Endothelial cell of umbilical vein (primary cell): ENCODE measurements at regions not wholly inside any gene's neighbourhood (a gene's known extent, or its start where the extent isn't known, plus 50 kb on each side); places are given as distances from the start of the nearest gene placed in this dataset.

Experiments used
- BruUV-seq: library from RNA; stranded (reverse); fragments of 400-500 nt; replicated peaks from 2 replicates; lab custom pipeline; 2021; lab: Mats Ljungman, UMichigan
- CTCF ChIA-PET: fragments of 300-600, 350-600 bp; sonication (Branson Sonifier 250); formaldehyde crosslinking; loops from one replicate; lab custom pipeline; 2021; ENCODE audit warnings: antibody characterized with exemption, inconsistent platforms; lab: Charles Lee
- POLR2A ChIA-PET: fragments of 300-600, 350-600 bp; sonication (Branson Sonifier 250); formaldehyde crosslinking; loops from one replicate; lab custom pipeline; 2021; ENCODE audit warnings: antibody characterized with exemption, inconsistent platforms; lab: Charles Lee
- DNase-seq: peaks from one replicate; pipeline ENCODE4 v3.0.0-alpha.2; 2011; ENCODE audit warnings: low read depth, low spot score
- FAIRE-seq: peaks from 2 replicates; lab custom pipeline; 2011; peaks lifted over from hg19 to GRCh38; lab: Jason Lieb, UNC
- H2AFZ ChIP-seq: 2 replicates; pipeline ENCODE4 v1.6.0; 2012; ENCODE audit warnings: low read depth, low read length, control low read depth, inconsistent platforms
- H3K27ac ChIP-seq: 2 replicates; pipeline ENCODE4 v1.5.1; 2011; ENCODE audit warnings: low read depth, mild to moderate bottlenecking, control low read depth, low read length, moderate library complexity; ENCODE audit not compliant: insufficient read depth
- H3K27me3 ChIP-seq, 2 experiments: 2 replicates each; pipeline versions ENCODE4 v1.6.0 to v1.6.1; 2011; ENCODE audit warnings: low read length in 2 of 2, mixed read lengths in 1 of 2; ENCODE audit not compliant: control insufficient read depth in 2 of 2, insufficient read depth in 2 of 2
- H3K36me3 ChIP-seq, 2 experiments: 2 replicates in 1 of 2; 3 replicates in 1 of 2; pipeline ENCODE4 v1.5.1; 2011; ENCODE audit warnings: low read length in 2 of 2, mild to moderate bottlenecking in 1 of 2, moderate library complexity in 1 of 2; ENCODE audit not compliant: control insufficient read depth in 2 of 2, insufficient read depth in 2 of 2; ENCODE audit errors: extremely low read depth in 1 of 2
- H3K4me1 ChIP-seq: 3 replicates; pipeline ENCODE4 v1.5.1; 2011; ENCODE audit warnings: mild to moderate bottlenecking, low read length; ENCODE audit not compliant: control insufficient read depth, insufficient read depth; ENCODE audit errors: extremely low read depth
- H3K4me2 ChIP-seq: 2 replicates; pipeline ENCODE4 v1.6.1; 2011; ENCODE audit warnings: low read length, control low read depth, mixed read lengths; ENCODE audit not compliant: insufficient read depth
- H3K4me3 ChIP-seq, 3 experiments: fragments of 200-600 bp in 1 of 3; sonication (generic), shearing (Covaris generic) in 1 of 3; replicated peaks in 1 of 3; 2 replicates each; pipeline ENCODE4 v1.5.1; 2011 to 2016; ENCODE audit warnings: control low read depth in 3 of 3, low read length in 3 of 3, mild to moderate bottlenecking in 2 of 3, inconsistent platforms in 1 of 3, low read depth in 1 of 3, moderate library complexity in 1 of 3; ENCODE audit not compliant: insufficient read depth in 1 of 3
- H3K79me2 ChIP-seq: 2 replicates; pipeline ENCODE4 v1.6.0; 2012; ENCODE audit warnings: low read length, inconsistent platforms; ENCODE audit not compliant: control insufficient read depth, insufficient read depth
- H3K9ac ChIP-seq: replicated peaks from 2 replicates; pipeline ENCODE3; 2011; ENCODE audit warnings: low read length, control low read depth; ENCODE audit not compliant: insufficient read depth; ENCODE audit errors: extremely low read depth
- H3K9me1 ChIP-seq: replicated peaks from 3 replicates; pipeline ENCODE4 v1.6.0; 2011; ENCODE audit warnings: mild to moderate bottlenecking, low read length; ENCODE audit not compliant: control insufficient read depth, insufficient read depth; ENCODE audit errors: extremely low read depth
- H3K9me3 ChIP-seq: replicated peaks from 2 replicates; pipeline ENCODE4 v1.5.1; 2012; ENCODE audit warnings: low read length, inconsistent platforms; ENCODE audit not compliant: control insufficient read depth, insufficient read depth
- H4K20me1 ChIP-seq: replicated peaks from 2 replicates; pipeline ENCODE3; 2011; ENCODE audit warnings: mild to moderate bottlenecking, low read length; ENCODE audit not compliant: control insufficient read depth, insufficient read depth; ENCODE audit errors: extremely low read depth
- CTCF ChIP-seq, 2 donors: IDR thresholded peaks; 1 replicate in 1 of 2; 2 replicates in 1 of 2; pipeline ENCODE4 v1.5.1; 2011; ENCODE audit warnings: low read length in 2 of 2, mild to moderate bottlenecking in 2 of 2, moderate library complexity in 2 of 2, control low read depth in 1 of 2, inconsistent platforms in 1 of 2, low read depth in 1 of 2; ENCODE audit not compliant: insufficient read depth in 1 of 2; ENCODE audit errors: extremely low read depth in 1 of 2
- EZH2 ChIP-seq: IDR thresholded peaks from 2 replicates; pipeline ENCODE4 v1.6.1; 2012; ENCODE audit warnings: borderline replicate concordance, low read depth, mild to moderate bottlenecking, moderate library complexity, low read length, inconsistent platforms; ENCODE audit not compliant: severe bottlenecking
- FOS ChIP-seq: IDR thresholded peaks from 2 replicates; pipeline ENCODE4 v1.6.1; 2011; ENCODE audit warnings: mild to moderate bottlenecking, low read length, moderate library complexity, borderline replicate concordance; ENCODE audit not compliant: insufficient read depth
- GATA2 ChIP-seq: IDR thresholded peaks from 2 replicates; pipeline ENCODE4 v1.7.0; 2011; ENCODE audit warnings: low read depth, mild to moderate bottlenecking, moderate library complexity, mixed read lengths, low read length; ENCODE audit not compliant: insufficient read length, insufficient read depth
- JUN ChIP-seq: IDR thresholded peaks from 2 replicates; pipeline ENCODE4 v1.6.1; 2011; ENCODE audit warnings: borderline replicate concordance, low read depth; ENCODE audit not compliant: insufficient read length, insufficient read depth
- MAX ChIP-seq: IDR thresholded peaks from 2 replicates; pipeline ENCODE4 v1.6.1; 2011; ENCODE audit not compliant: insufficient read depth, insufficient read length
- MYC ChIP-seq: IDR thresholded peaks from one replicate; pipeline ENCODE4 v1.6.1; 2011; ENCODE audit warnings: mild to moderate bottlenecking, low read depth, low read length
- POLR2A ChIP-seq: IDR thresholded peaks from 2 replicates; pipeline ENCODE4 v1.6.1; 2012; ENCODE audit warnings: low read depth, mild to moderate bottlenecking, control low read depth, low read length
- POLR2AphosphoS5 ChIP-seq: IDR thresholded peaks from 2 replicates; pipeline ENCODE4 v1.6.1; 2012; ENCODE audit warnings: low read depth, mild to moderate bottlenecking, control low read depth, low read length, moderate library complexity; ENCODE audit not compliant: insufficient read depth
- dilution Hi-C: fragments of 300-500 bp; cut with MboI; formaldehyde crosslinking; loops from one replicate; pipeline ENCODE4 v1.15.0; 2019; ENCODE audit warnings: low sequenced_read_pairs; ENCODE audit not compliant: extremely low pct_ligation_motif_present
- intact Hi-C: fragments of 100-400 bp; cut with micrococcal nuclease; formaldehyde crosslinking; loops from one replicate; pipeline ENCODE4 v1.10.0; 2022

- CTCF ChIA-PET, result interaction anchor here (1.0 to 1.8 kb wide), 2 partner anchors 9 to 56 kb away, joined by 3 to 7 read pairs; no protein-coding TSS in a partner anchor
- Histone ChIP-seq H3K9me1 (no peaks in the 10 kb centered on the region), H3K4me2 (no peak overlapping the region), H3K79me2 (no peaks in the 10 kb centered on the region), H3K4me1 (no peaks in the 10 kb centered on the region), H3K36me3 (no peaks in the 10 kb centered on the region), H3K9me3 (no peaks in the 10 kb centered on the region), H4K20me1 (no peaks in the 10 kb centered on the region), H3K9ac (no peak overlapping the region), H2AFZ (no peak overlapping the region), H3K27me3 (no peaks in the 10 kb centered on the region), H3K4me3 (no peak overlapping the region), H3K27ac (no peak overlapping the region)
- intact Hi-C loops (no loop called here), dilution Hi-C loops (no loop called here)
- POLR2A ChIA-PET, result no interaction called here
- FAIRE-seq, result no peak
- no peak for DNase-seq
- no peak for TF ChIP-seq EZH2
- TF ChIP-seq JUN, result no peak
- TF ChIP-seq GATA2, result peak; percentile 62
- no TSS peak for BruUV-seq
Measured at GRCh38 chr16:65327346-65327745, 205.5 kb upstream of the CDH11 start.

GRCh38 chr16:65323655-65324237 lies 201.9 kb upstream of the CDH11 start:
- no peaks in the 10 kb centered on the region for H4K20me1 ChIP-seq
- DNase-seq (no peak), FAIRE-seq (no peak)
- H3K36me3 ChIP-seq, result no peaks in the 10 kb centered on the region
- no peak overlapping the region for H3K4me3 ChIP-seq
- no peak overlapping the region for H2AFZ ChIP-seq
- H3K9ac ChIP-seq, result no peak overlapping the region
- H3K27me3 ChIP-seq, result no peaks in the 10 kb centered on the region
- CTCF ChIA-PET, result interaction anchor here (0.6 to 1.1 kb wide), 2 partner anchors 9 to 1180 kb away, joined by 3 to 4 read pairs; no protein-coding TSS in a partner anchor
- no peak overlapping the region for H3K27ac ChIP-seq
- intact Hi-C loops, result no loop called here
- no peaks in the 10 kb centered on the region for H3K4me1 ChIP-seq
- H3K4me2 ChIP-seq, result no peak overlapping the region
- H3K9me3 ChIP-seq, result no peaks in the 10 kb centered on the region
- H3K79me2 ChIP-seq, result no peaks in the 10 kb centered on the region
- H3K9me1 ChIP-seq, result no peaks in the 10 kb centered on the region
- TF ChIP-seq POLR2AphosphoS5 (no peak), FOS (no peak), MYC (no peak), POLR2A (no peak), EZH2 (no peak), CTCF (IDR thresholded peaks at IDR 0.05; ENCODE audit: extremely low read depth in 1 of 2, insufficient read depth in 1 of 2, low read depth in 1 of 2, low read length in 2 of 2) (no peak), MAX (no peak), JUN (no peak), GATA2 (no peak)
- POLR2A ChIA-PET, result no interaction called here
- dilution Hi-C loops, result no loop called here
- BruUV-seq, result no TSS peak
